ENCODE measurements at regions not wholly inside any gene's neighbourhood (a gene's known extent, or its start where the extent isn't known, plus 50 kb on each side); places are given as distances from the start of the nearest gene placed in this dataset.

- no peak for TF ChIP-seq SUZ12 (IDR thresholded peaks at IDR 0.05)
- TF ChIP-seq FOXM1 (IDR thresholded peaks at IDR 0.05; ENCODE audit: borderline replicate concordance) = no peak
- TF ChIP-seq PKNOX1 (IDR thresholded peaks at IDR 0.05) = no peak
- TF ChIP-seq ELF4 (IDR thresholded peaks at IDR 0.05) = no peak
- no peak for TF ChIP-seq CTBP1 (IDR thresholded peaks at IDR 0.05; ENCODE audit: borderline replicate concordance)
These were observed 1344.6 kb downstream of the OLFM4 start for GRCh38 chr13:54373211-54373610.
